Rectal smooth muscle tissue (tissue), 1 donor: ENCODE measurements at regions not wholly inside any gene's neighbourhood (a gene's known extent, or its start where the extent isn't known, plus 50 kb on each side); places are given as distances from the start of the nearest gene placed in this dataset.

ENCODE experiments used
- H3K27ac ChIP-seq: one replicate; pipeline ENCODE4 v1.7.0; 2013; ENCODE audit warnings: low read depth, low read length, inconsistent platforms
- H3K27me3 ChIP-seq: one replicate; pipeline ENCODE4 v1.7.0; 2013; ENCODE audit warnings: low read length; ENCODE audit not compliant: control insufficient read depth, insufficient read depth
- H3K36me3 ChIP-seq: one replicate; pipeline ENCODE4 v1.7.0; 2013; ENCODE audit warnings: low read length; ENCODE audit not compliant: control insufficient read depth, insufficient read depth
- H3K4me1 ChIP-seq: one replicate; pipeline ENCODE4 v1.7.0; 2013; ENCODE audit warnings: low read length; ENCODE audit not compliant: control insufficient read depth, insufficient read depth
- H3K4me3 ChIP-seq: one replicate; pipeline ENCODE4 v1.7.0; 2013; ENCODE audit warnings: low read length
- H3K9ac ChIP-seq: one replicate; pipeline ENCODE4 v1.7.0; 2013; ENCODE audit warnings: low read length

GRCh38 chr6:157768304-157768703 lies 54.7 kb upstream of the SNX9 start:
- peaks cover 18% of the 10 kb centered on the region for H3K4me1 ChIP-seq
- no peak overlapping the region for H3K4me3 ChIP-seq
- no peaks in the 10 kb centered on the region for H3K36me3 ChIP-seq
- no peaks in the 10 kb centered on the region for H3K27me3 ChIP-seq
- no peak overlapping the region for H3K27ac ChIP-seq
- H3K9ac ChIP-seq, result no peak overlapping the region

GRCh38 chr6:157768863-157769551 lies 54.0 kb upstream of the SNX9 start:
- Histone ChIP-seq H3K27me3 (no peaks in the 10 kb centered on the region), H3K9ac (no peak overlapping the region), H3K4me1 (peaks cover 11% of the 10 kb centered on the region)

GRCh38 chr6:157769776-157770426 lies 53.1 kb upstream of the SNX9 start:
- no peak overlapping the region for H3K27ac ChIP-seq
- H3K4me3 ChIP-seq, result no peak overlapping the region
- H3K27me3 ChIP-seq, result no peaks in the 10 kb centered on the region
- H3K4me1 ChIP-seq, result peaks cover 2% of the 10 kb centered on the region
- no peak overlapping the region for H3K9ac ChIP-seq
- H3K36me3 ChIP-seq, result no peaks in the 10 kb centered on the region

More at GRCh38 chr6:157768863-157769551, 54.0 kb upstream of the SNX9 start:
- no peaks in the 10 kb centered on the region for H3K36me3 ChIP-seq
- no peak overlapping the region for H3K27ac ChIP-seq
- no peak overlapping the region for H3K4me3 ChIP-seq

GRCh38 chr6:157770946-157771345 lies 52.1 kb upstream of the SNX9 start:
- H3K4me1 ChIP-seq, result no peaks in the 10 kb centered on the region
- no peaks in the 10 kb centered on the region for H3K36me3 ChIP-seq
- no peak overlapping the region for H3K27ac ChIP-seq
- H3K9ac ChIP-seq, result no peak overlapping the region
- no peaks in the 10 kb centered on the region for H3K27me3 ChIP-seq
- no peak overlapping the region for H3K4me3 ChIP-seq

- Histone ChIP-seq H3K4me3 (no peak overlapping the region), H3K27ac (no peak overlapping the region), H3K9ac (no peak overlapping the region), H3K27me3 (no peaks in the 10 kb centered on the region), H3K36me3 (no peaks in the 10 kb centered on the region), H3K4me1 (no peaks in the 10 kb centered on the region)
These were observed 50.2 kb upstream of the SNX9 start for GRCh38 chr6:157772820-157773219.
